HEK293 (cell line): ENCODE measurements at regions not wholly inside any gene's neighbourhood (a gene's known extent, or its start where the extent isn't known, plus 50 kb on each side); places are given as distances from the start of the nearest gene placed in this dataset.
A peak's percentile ranks its signal among the peaks of the same experiment; 100 is the strongest.

Experiments
- CTCF ChIA-PET: fragments of 350-600 bp; formaldehyde crosslinking; extraction: SDS; loops from one replicate; lab custom pipeline; 2021; ENCODE audit warnings: antibody characterized with exemption; lab: Yijun Ruan, JAX
- POLR2A ChIA-PET: fragments of 300-600 bp; formaldehyde crosslinking; extraction: SDS; loops from one replicate; lab custom pipeline; 2020; ENCODE audit warnings: antibody characterized with exemption, inconsistent platforms; lab: Yijun Ruan, JAX
- H3K27ac ChIP-seq: fragments of 200-500 bp; sonication (Bioruptor generic); 2 replicates; pipeline ENCODE4 v1.5.1; 2014; ENCODE audit warnings: low read depth, low read length, control low read depth, inconsistent platforms; ENCODE audit errors: extremely low read depth
- H3K36me3 ChIP-seq, 2 experiments: fragments of 200-500 bp in 1 of 2; sonication (Bioruptor generic) in 1 of 2; 1 replicate in 1 of 2; 2 replicates in 1 of 2; pipeline ENCODE4 v1.5.1; 2014 to 2017; ENCODE audit warnings: inconsistent platforms in 2 of 2, low read length in 2 of 2; ENCODE audit not compliant: control insufficient read depth in 2 of 2, insufficient read depth in 1 of 2
- H3K4me1 ChIP-seq: fragments of 200-500 bp; sonication (Bioruptor generic); 2 replicates; pipeline ENCODE4 v1.5.1; 2014; ENCODE audit warnings: mild to moderate bottlenecking, low read length, inconsistent platforms; ENCODE audit not compliant: control insufficient read depth, insufficient read depth
- H3K4me3 ChIP-seq: 2 replicates; pipeline ENCODE4 v1.5.1; 2011; ENCODE audit warnings: low read depth, mild to moderate bottlenecking, control low read depth, low read length, moderate library complexity
- H3K9me3 ChIP-seq: fragments of 200-500 bp; sonication (Bioruptor generic); 2 replicates; pipeline ENCODE4 v1.5.1; 2014; ENCODE audit warnings: low read depth, low read length, inconsistent platforms; ENCODE audit not compliant: control insufficient read depth, insufficient read depth
- KLF16 ChIP-seq: fragments of 450-650 bp; formaldehyde crosslinking; IDR thresholded peaks from 2 replicates; pipeline ENCODE4 v1.5.1; 2017; ENCODE audit warnings: missing biosample characterization, missing genetic modification characterization
- KLF17 ChIP-seq: fragments of 450-650 bp; formaldehyde crosslinking; IDR thresholded peaks from 2 replicates; pipeline ENCODE4 v1.5.1; 2016; ENCODE audit warnings: missing biosample characterization, missing genetic modification characterization
- PRDM6 ChIP-seq: fragments of 450-650 bp; formaldehyde crosslinking; IDR thresholded peaks from 2 replicates; pipeline ENCODE4 v1.5.1; 2017; ENCODE audit warnings: missing biosample characterization, missing genetic modification characterization
- SALL2 ChIP-seq: fragments of 450-650 bp; formaldehyde crosslinking; IDR thresholded peaks from 2 replicates; pipeline ENCODE4 v1.5.0; 2017; ENCODE audit warnings: missing biosample characterization, mild to moderate bottlenecking, missing genetic modification characterization, borderline replicate concordance
- SCRT1 ChIP-seq: fragments of 450-650 bp; formaldehyde crosslinking; IDR thresholded peaks from 2 replicates; pipeline ENCODE4 v1.5.1; 2016; ENCODE audit warnings: missing biosample characterization, missing genetic modification characterization, borderline replicate concordance
- SETDB1 ChIP-seq: IDR thresholded peaks from one replicate; pipeline ENCODE4 v1.6.1; 2017; ENCODE audit warnings: mild to moderate bottlenecking, low read length, moderate library complexity, mixed read lengths; ENCODE audit not compliant: insufficient read length
- SP2 ChIP-seq: fragments of 450-650 bp; formaldehyde crosslinking; IDR thresholded peaks from 2 replicates; pipeline ENCODE4 v1.5.1; 2016; ENCODE audit warnings: missing biosample characterization, missing genetic modification characterization
- TRIM28 ChIP-seq: IDR thresholded peaks from 2 replicates; pipeline ENCODE4 v1.6.1; 2011; ENCODE audit warnings: low read length, control low read depth, borderline replicate concordance
- ZNF132 ChIP-seq: fragments of 450-650 bp; formaldehyde crosslinking; IDR thresholded peaks from 2 replicates; pipeline ENCODE4 v1.5.1; 2017; ENCODE audit warnings: missing biosample characterization, missing genetic modification characterization, borderline replicate concordance
- ZNF148 ChIP-seq: fragments of 450-650 bp; formaldehyde crosslinking; IDR thresholded peaks from 2 replicates; pipeline ENCODE4 v1.5.0; 2017; ENCODE audit warnings: missing biosample characterization, missing genetic modification characterization, borderline replicate concordance
- ZNF211 ChIP-seq: fragments of 450-650 bp; formaldehyde crosslinking; IDR thresholded peaks from 2 replicates; pipeline ENCODE4 v1.5.1; 2016; ENCODE audit warnings: low read depth, missing biosample characterization, missing genetic modification characterization
- ZNF37A ChIP-seq: fragments of 450-650 bp; IDR thresholded peaks from 2 replicates; pipeline ENCODE4 v1.5.1; 2018; ENCODE audit warnings: missing biosample characterization, missing genetic modification characterization
- ZNF585B ChIP-seq: fragments of 450-650 bp; formaldehyde crosslinking; IDR thresholded peaks from 2 replicates; pipeline ENCODE4 v1.5.1; 2016; ENCODE audit warnings: missing biosample characterization, missing genetic modification characterization
- ZNF791 ChIP-seq: fragments of 450-650 bp; formaldehyde crosslinking; IDR thresholded peaks from 2 replicates; pipeline ENCODE4 v1.5.1; 2016; ENCODE audit warnings: missing biosample characterization, missing genetic modification characterization
- ZSCAN16 ChIP-seq: fragments of 450-650 bp; formaldehyde crosslinking; IDR thresholded peaks from 2 replicates; pipeline ENCODE4 v1.5.1; 2016; ENCODE audit warnings: missing biosample characterization, missing genetic modification characterization
- TF ChIP-seq, protein P1 (sequence below): fragments of 450-650 bp; formaldehyde crosslinking; IDR thresholded peaks from 2 replicates; pipeline ENCODE4 v1.5.1; 2016; ENCODE audit warnings: missing biosample characterization, missing genetic modification characterization, low read depth
- TF ChIP-seq, protein P2 (sequence below): fragments of 450-650 bp; formaldehyde crosslinking; optimal IDR thresholded peaks from 2 replicates; pipeline ENCODE3; 2016; ENCODE audit warnings: missing biosample characterization, mild to moderate bottlenecking, missing genetic modification characterization

DNA sequence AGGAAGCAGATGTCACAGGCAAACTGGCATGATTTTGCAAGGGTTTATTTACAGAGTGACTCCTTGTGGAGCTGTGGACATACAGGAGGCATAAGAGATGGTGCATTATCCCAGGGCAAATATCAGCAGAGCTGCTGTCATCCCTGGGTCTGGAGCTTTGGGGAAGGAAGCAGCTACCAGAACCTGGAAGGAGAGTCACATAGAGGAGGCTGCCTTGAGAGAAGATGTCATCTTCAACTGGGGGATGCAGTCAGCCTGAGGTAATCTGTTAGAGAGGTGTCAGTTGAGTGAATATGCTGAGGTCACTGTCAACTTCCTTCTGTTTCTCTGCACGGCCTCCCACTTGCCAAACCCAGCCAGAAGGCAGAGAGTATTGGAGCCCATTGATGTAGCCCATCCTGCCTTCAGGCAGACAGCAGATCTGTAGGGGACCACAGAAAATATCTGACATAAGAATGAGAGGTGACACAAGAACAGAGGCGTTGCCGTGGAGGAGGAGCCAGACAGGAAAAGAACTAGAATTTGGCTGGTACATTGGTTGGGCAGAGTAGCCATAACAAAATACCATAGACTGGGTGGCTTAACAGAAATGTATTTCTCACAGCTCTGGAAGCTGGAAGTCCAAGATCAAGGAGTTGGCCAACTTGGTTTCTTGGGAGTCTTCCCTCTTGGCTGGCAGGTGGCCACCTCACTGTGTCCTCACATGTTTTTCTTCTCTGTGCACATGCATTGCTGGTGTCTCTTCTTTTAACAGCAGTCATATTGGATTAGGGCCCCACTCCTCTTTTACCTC, 102.8 kb downstream of the SNX18 start:
- H3K27ac ChIP-seq, result no peak overlapping the region
- H3K36me3 ChIP-seq, result no peaks in the 10 kb centered on the region
- TF ChIP-seq ZNF791 (tag by site-specific recombination), result no peak
- TF ChIP-seq, protein P1, sequence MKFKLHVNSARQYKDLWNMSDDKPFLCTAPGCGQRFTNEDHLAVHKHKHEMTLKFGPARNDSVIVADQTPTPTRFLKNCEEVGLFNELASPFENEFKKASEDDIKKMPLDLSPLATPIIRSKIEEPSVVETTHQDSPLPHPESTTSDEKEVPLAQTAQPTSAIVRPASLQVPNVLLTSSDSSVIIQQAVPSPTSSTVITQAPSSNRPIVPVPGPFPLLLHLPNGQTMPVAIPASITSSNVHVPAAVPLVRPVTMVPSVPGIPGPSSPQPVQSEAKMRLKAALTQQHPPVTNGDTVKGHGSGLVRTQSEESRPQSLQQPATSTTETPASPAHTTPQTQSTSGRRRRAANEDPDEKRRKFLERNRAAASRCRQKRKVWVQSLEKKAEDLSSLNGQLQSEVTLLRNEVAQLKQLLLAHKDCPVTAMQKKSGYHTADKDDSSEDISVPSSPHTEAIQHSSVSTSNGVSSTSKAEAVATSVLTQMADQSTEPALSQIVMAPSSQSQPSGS (tag by site-specific recombination), result peak; percentile 31; the same call in 1 of the 2 replicates
- no peak for TF ChIP-seq TRIM28
- TF ChIP-seq, all 188 proteins: peak for 1
- H3K4me3 ChIP-seq, result no peak overlapping the region
- H3K4me1 ChIP-seq, result peaks cover 4% of the 10 kb centered on the region; the same call in 1 of the 2 replicates
- POLR2A ChIA-PET, result no interaction called here
- no peaks in the 10 kb centered on the region for H3K9me3 ChIP-seq
- CTCF ChIA-PET, result no interaction called here

GRCh38 chr5:54619731-54620130, 102.2 kb downstream of the SNX18 start:
- no peak overlapping the region for H3K4me3 ChIP-seq
- H3K4me1 ChIP-seq, result peaks cover 4% of the 10 kb centered on the region; the same call in 1 of the 2 replicates
- CTCF ChIA-PET, result interaction anchor here (0.8 kb wide), 1 partner anchor 120 kb away, joined by 3 read pairs; no protein-coding TSS in a partner anchor
- no peaks in the 10 kb centered on the region for H3K9me3 ChIP-seq
- no peak overlapping the region for H3K27ac ChIP-seq
- TF ChIP-seq SCRT1 (tag by site-specific recombination), result no peak
- no peak for TF ChIP-seq ZNF132
- no peak for TF ChIP-seq ZSCAN16 (tag by site-specific recombination)
- no peak for TF ChIP-seq ZNF37A (tag by site-specific recombination)
- TF ChIP-seq SP2 (tag by site-specific recombination), result no peak
- no peaks in the 10 kb centered on the region for H3K36me3 ChIP-seq
- POLR2A ChIA-PET, result no interaction called here

DNA sequence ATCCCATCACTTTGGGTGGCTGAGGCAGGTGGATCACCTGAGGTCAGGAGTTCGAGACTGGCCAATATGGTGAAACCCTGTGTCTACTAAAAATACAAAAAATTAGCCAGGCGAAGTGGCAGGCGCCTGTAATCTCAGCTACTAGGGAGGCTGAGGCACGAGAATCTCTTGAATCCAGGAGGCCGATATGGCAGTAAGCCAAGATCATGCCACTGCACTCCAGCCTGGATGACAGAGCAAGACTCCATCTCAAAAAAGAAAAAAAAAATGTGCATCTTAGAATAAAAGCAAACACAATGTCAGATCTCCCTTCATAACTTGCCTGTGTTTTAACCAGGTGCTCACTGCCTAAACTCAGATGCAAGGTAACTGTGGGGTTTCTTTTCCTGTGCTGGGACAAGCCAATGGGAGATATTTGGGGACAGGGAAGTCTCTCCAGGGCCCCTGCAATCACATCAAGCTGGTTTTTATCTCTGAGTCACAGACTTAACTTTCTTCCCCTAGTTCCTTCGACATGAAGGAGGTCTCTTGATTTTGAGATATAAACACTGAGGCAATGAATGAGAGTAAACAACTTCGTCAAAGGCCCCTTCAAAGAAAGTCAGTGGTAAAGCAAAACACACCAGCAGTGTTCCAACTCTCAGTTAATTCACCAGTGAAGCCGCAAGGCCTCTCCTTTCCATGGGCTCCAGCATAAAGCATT, 99.1 kb downstream of the SNX18 start:
- peaks cover 4% of the 10 kb centered on the region; the same call in 1 of the 2 replicates for H3K4me1 ChIP-seq
- no peaks in the 10 kb centered on the region for H3K36me3 ChIP-seq
- no peaks in the 10 kb centered on the region for H3K9me3 ChIP-seq
- CTCF ChIA-PET, result no interaction called here
- POLR2A ChIA-PET, result no interaction called here
- TF ChIP-seq KLF16 (tag by site-specific recombination), result no peak
- TF ChIP-seq, all 188 proteins: peak for 0
- no peak overlapping the region for H3K27ac ChIP-seq
- H3K4me3 ChIP-seq, result no peak overlapping the region

- Histone ChIP-seq H3K4me1 (peaks cover 4% of the 10 kb centered on the region; the same call in 1 of the 2 replicates), H3K36me3 (no peaks in the 10 kb centered on the region), H3K27ac (no peak overlapping the region), H3K4me3 (no peak overlapping the region), H3K9me3 (no peaks in the 10 kb centered on the region)
- POLR2A ChIA-PET, result no interaction called here
- CTCF ChIA-PET, result no interaction called here
- TF ChIP-seq SETDB1 (no peak), ZNF585B (tag by site-specific recombination) (no peak), ZNF211 (tag by site-specific recombination) (no peak), ZNF148 (no peak), PRDM6 (tag by site-specific recombination) (no peak), KLF17 (tag by site-specific recombination) (no peak), SALL2 (tag by site-specific recombination) (no peak)
- TF ChIP-seq, protein P2, sequence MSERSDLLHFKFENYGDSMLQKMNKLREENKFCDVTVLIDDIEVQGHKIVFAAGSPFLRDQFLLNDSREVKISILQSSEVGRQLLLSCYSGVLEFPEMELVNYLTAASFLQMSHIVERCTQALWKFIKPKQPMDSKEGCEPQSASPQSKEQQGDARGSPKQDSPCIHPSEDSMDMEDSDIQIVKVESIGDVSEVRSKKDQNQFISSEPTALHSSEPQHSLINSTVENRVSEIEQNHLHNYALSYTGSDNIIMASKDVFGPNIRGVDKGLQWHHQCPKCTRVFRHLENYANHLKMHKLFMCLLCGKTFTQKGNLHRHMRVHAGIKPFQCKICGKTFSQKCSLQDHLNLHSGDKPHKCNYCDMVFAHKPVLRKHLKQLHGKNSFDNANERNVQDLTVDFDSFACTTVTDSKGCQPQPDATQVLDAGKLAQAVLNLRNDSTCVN (tag by site-specific recombination), result no peak
These were observed 98.5 kb downstream of the SNX18 start for GRCh38 chr5:54616031-54616430.
